Fibroblast of villous mesenchyme (primary cell): ENCODE measurements at regions not wholly inside any gene's neighbourhood (a gene's known extent, or its start where the extent isn't known, plus 50 kb on each side); places are given as distances from the start of the nearest gene placed in this dataset.

Source experiments
- DNase-seq: peaks from one replicate; pipeline ENCODE4 v3.0.0-alpha.2; 2010; ENCODE audit warnings: low read depth
- H3K4me3 ChIP-seq: 2 replicates; pipeline ENCODE4 v1.5.1; 2011; ENCODE audit warnings: low read depth, mild to moderate bottlenecking, low read length
- TF ChIP-seq, protein P1 (sequence below): IDR thresholded peaks from 2 replicates; pipeline ENCODE4 v1.5.1; 2012; ENCODE audit warnings: low read depth, mild to moderate bottlenecking, low read length; ENCODE audit not compliant: insufficient read depth

DNA sequence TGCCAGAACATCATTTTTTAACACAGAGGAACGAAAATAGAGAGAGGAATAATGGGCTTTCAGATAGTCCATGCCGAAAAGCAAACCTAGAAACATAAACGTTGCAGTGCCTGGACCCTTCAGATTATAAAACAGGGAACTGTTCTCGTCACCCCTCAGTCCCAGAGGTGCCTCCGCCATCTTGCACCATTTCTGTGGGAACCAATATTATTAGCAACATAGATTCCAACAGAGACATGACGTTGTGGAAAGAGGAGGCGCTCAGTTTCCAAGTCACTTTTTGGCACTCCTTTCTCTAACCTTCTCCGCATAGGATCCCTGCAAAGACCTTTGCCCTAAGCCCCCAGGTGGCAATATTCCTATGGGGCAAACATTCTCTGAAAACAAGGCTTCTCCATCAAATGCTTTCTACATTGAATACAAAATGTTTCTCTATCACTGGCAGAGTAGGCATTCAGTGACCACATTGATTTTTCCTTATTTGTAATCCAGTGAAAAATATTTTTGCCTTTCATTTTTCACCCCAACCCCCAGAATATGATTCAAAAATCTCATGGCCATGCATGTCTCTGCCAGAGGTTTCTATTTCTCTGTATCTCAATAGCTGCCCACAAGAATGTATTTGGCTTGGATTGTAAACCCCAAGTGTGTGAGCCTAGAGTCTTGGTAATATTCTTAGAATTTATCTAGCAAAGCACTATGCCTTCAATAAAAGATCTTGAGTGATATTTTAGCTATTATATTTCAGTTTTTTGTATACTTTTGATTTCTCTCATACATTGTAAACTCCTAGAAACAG lies 500.8 kb upstream of the WWC1 start:
- H3K4me3 ChIP-seq: no peak overlapping the region
- DNase-seq: no peak
- TF ChIP-seq, protein P1, sequence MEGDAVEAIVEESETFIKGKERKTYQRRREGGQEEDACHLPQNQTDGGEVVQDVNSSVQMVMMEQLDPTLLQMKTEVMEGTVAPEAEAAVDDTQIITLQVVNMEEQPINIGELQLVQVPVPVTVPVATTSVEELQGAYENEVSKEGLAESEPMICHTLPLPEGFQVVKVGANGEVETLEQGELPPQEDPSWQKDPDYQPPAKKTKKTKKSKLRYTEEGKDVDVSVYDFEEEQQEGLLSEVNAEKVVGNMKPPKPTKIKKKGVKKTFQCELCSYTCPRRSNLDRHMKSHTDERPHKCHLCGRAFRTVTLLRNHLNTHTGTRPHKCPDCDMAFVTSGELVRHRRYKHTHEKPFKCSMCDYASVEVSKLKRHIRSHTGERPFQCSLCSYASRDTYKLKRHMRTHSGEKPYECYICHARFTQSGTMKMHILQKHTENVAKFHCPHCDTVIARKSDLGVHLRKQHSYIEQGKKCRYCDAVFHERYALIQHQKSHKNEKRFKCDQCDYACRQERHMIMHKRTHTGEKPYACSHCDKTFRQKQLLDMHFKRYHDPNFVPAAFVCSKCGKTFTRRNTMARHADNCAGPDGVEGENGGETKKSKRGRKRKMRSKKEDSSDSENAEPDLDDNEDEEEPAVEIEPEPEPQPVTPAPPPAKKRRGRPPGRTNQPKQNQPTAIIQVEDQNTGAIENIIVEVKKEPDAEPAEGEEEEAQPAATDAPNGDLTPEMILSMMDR: no peak

DNA sequence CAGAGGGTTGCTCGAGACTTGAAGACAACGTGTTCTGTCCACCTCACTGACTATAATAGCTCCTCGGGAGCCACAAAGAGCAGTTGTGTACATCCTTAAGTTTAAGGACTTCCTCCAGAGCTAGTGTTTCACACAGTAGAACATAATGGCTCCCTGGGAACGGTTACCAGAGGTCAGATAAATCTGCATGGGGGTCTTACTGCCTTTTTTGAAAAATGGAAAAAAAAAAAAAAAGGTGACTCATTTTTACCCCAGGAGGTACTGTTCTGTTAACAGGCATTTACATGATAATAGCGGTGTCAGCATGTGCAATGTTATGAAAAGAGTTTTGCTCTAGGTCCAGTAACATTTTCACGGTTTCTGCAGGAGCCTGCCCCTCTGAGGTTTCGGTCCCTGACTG lies 498.9 kb upstream of the WWC1 start:
- TF ChIP-seq, protein P1: no peak
- DNase-seq: no peak
- no peak overlapping the region for H3K4me3 ChIP-seq

DNA sequence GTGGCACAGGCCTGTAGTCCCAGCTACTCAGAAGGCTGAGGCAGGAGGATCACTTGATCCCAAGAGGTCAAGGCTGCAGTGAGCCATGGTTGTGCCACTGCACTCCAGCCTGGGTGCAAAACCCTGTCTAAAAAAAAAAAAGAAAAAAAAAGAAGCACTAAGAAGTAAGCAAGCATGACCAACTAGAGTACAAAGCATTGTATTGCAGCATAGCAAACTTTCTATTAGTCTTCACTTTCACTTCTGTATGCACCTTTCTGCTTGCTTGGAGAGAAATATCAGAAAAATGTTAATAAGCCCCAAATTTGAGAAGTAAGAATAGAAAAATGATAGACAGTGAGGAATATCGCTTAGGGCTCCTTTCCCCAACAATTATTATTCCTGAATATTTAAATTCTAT lies 497.7 kb upstream of the WWC1 start:
- TF ChIP-seq, protein P1: no peak
- no peak for DNase-seq
- no peak overlapping the region for H3K4me3 ChIP-seq

DNA sequence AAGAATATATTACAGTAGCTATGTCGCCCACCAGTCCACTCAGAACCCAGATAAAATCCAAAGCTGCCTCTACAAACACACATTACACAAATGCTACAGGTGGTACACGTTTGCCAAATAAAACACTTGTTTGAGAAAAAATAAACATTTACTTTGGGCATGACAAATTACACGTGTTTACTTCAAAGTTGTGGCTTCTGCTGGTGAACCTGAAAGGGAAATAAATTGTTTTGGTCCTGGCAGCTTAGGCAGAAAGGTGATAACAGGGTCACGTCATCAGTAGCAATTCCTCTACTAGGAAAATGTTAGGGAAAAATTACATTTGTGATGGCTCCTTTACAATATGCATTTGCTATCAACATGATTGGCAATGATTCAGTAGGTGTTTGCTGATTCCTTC lies 497.3 kb upstream of the WWC1 start:
- TF ChIP-seq, protein P1: no peak
- no peak overlapping the region for H3K4me3 ChIP-seq
- no peak for DNase-seq

DNA sequence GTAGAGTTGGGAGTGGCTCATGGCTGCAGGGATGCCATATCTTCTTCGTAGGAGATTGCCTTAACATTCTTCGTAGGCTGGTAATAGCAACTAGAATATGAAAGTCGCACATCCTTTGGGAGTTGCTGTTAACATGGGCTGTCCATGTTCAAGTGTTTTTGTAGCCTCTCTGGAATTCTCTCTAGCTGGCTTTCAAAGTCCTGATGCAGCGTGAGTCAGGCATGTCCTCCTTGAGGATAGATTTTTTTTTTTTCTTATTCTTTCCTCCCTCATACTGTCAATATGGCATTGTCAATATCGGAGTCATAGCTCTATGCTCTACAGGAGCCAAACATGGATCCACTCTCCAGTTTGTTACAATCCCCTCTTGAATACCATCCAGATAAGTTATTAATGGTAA lies 494.8 kb upstream of the WWC1 start:
- no peak for DNase-seq
- TF ChIP-seq, protein P1: no peak
- H3K4me3 ChIP-seq: no peak overlapping the region

DNA sequence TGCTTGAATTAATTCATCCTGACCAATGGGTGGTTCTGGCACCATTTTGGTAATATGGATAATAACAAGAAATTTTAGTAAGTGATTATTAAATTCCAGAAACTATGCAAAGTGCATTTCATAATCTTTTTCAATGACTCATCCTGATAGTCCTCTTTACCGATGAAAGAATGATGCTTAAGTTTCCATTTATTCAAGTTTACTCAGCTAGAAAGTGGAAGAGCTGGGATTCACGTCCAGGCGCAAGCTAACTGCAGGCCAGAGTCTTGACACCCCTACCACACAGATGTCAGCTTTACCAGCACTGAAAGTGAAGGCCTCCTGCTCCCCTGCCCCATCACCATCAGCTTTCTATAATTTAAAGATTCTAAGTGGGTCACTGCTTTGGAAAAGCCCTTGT lies 493.5 kb upstream of the WWC1 start:
- no peak for DNase-seq
- TF ChIP-seq, protein P1: no peak

DNA sequence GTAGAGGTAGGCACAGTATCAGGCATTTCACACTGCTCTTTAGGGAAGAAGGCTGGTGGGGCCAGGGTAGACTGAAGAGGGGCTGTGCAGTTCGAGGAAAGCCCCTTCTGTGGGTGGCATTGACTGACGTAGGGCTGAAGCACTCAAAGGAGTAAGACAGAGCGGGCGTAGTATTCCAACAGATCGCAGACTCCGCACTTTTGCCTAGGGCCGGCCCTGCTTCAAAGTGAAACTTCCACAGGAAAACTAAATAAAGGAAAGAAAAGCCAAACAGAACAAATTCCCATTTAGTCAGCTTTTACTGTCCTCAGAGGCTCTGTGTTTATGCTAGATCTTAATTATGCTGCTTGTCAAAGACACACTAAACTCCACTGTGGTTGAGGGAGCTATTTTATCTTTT lies 493.0 kb upstream of the WWC1 start:
- H3K4me3 ChIP-seq: no peak overlapping the region
- TF ChIP-seq, protein P1: no peak
- peak; percentile 19 for DNase-seq

More for the DNA sequence above, 493.5 kb upstream of the WWC1 start:
- H3K4me3 ChIP-seq: no peak overlapping the region
